ENCODE measurements at regions not wholly inside any gene's neighbourhood (a gene's known extent, or its start where the extent isn't known, plus 50 kb on each side); places are given as distances from the start of the nearest gene placed in this dataset.

DNA sequence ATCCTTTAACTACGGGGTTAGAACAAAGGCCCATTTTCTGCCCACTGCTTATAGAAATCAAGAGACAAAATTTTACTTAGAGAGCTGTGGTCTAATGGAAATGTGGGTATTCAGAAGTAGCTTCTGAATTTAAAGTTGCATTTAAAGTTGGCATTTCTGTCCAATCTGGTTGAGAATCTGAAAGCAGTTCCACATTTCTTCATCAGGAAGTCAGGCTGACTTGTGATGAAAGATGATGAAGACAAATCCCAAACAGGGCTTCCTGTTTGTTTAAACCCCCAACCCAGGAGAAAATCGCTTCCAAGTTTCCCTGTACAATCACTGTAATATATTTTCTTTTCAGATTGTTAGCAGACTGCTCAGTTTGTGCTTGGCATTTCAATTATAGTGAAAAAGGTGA, 345.3 kb downstream of the SPRY1 start:
- Mint-ChIP-seq H3K27ac (no peak overlapping the region), H3K4me3 (no peak overlapping the region), H3K27me3 (peaks cover 11% of the 10 kb centered on the region), H3K9me3 (no peaks in the 10 kb centered on the region), H3K4me1 (no peaks in the 10 kb centered on the region), H3K36me3 (ENCODE audit: low read depth) (no peaks in the 10 kb centered on the region)
- CTCF ChIA-PET, result no interaction called here
- no peak for DNase-seq
- POLR2A ChIA-PET, result no interaction called here

DNA sequence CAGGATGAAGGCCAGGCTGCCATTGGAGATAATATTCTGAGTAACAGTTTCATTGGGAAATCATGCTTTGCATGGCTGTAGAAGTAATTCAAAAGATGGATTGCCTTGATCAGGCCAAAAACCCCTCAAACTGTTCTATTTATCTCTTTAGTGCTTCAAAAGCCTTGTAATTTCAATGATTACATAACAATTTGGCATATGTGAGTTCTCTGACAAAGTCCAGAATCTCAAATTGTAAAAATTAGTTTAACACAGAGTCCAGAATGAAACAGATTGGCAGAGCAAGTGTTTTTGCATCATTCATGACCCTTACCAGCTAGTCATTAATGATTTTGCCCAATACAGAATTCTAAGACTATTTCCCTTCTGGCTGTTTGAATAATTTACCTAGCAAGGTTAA, 347.3 kb downstream of the SPRY1 start:
- H3K27ac Mint-ChIP-seq, result no peak overlapping the region
- H3K4me1 Mint-ChIP-seq, result no peaks in the 10 kb centered on the region
- peaks cover 11% of the 10 kb centered on the region for H3K27me3 Mint-ChIP-seq
- ChIA-PET POLR2A (no interaction called here), CTCF (no interaction called here)
- no peak for DNase-seq
- H3K4me3 Mint-ChIP-seq, result no peak overlapping the region
- H3K36me3 Mint-ChIP-seq (ENCODE audit: low read depth), result no peaks in the 10 kb centered on the region
- no peaks in the 10 kb centered on the region for H3K9me3 Mint-ChIP-seq

DNA sequence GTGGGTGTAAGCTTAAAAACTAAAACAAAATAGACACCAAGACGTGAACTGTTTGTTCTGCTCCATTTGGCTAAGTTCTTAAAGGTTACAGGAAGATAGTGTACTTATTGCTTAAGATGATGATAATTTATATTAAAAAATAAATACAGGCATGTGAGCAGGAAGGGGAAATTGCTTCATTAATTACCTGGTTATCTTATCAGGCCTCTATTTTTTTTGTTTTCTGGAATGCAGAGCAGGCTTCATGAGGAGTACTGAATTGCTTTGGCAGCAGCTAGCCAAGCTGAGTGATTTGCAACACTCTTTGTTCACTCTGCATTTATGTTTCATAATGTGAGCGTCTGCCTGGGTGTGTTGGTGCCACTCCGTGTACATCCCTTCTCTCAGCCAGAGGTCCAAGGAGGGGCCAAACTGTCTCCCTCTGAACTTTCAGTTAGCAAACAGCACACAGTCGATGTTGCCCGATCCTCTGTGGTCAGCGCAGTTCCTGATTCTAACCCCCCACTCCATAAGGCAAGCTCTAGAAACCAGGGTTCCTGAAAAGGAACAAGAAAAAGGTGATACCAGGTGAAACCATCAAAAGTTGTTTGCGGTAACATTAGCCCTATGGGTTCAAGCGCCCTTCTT, 348.2 kb downstream of the SPRY1 start:
- Mint-ChIP-seq H3K36me3 (ENCODE audit: low read depth) (no peaks in the 10 kb centered on the region), H3K27me3 (peaks cover 11% of the 10 kb centered on the region), H3K27ac (no peak overlapping the region), H3K4me3 (no peak overlapping the region), H3K9me3 (no peaks in the 10 kb centered on the region), H3K4me1 (no peaks in the 10 kb centered on the region)
- POLR2A ChIA-PET, result no interaction called here
- CTCF ChIA-PET, result no interaction called here
- DNase-seq, result no peak

DNA sequence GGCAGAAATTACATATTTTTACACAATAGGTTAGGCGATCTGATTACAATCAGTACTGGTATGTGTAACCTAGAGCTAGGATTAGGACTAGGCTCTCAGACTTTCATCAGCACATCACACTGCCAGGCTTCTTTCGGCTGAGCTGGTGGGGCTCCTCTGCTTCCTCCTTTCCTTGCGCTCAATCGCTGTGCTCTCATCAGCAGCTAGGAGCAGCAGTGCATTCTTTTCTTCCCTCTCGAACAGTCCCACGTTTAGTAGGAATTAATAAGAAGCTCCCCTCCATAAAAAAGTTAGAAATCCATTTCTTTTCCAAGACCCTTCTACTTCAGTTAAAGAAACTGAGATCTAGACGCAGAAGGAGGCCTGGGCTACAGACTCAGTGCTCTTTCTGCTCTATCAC, 350.4 kb downstream of the SPRY1 start:
- no peaks in the 10 kb centered on the region for H3K4me1 Mint-ChIP-seq
- CTCF ChIA-PET, result no interaction called here
- H3K27ac Mint-ChIP-seq, result no peak overlapping the region
- H3K27me3 Mint-ChIP-seq, result peaks cover 9% of the 10 kb centered on the region
- H3K36me3 Mint-ChIP-seq (ENCODE audit: low read depth), result no peaks in the 10 kb centered on the region
- H3K4me3 Mint-ChIP-seq, result no peak overlapping the region
- no peaks in the 10 kb centered on the region for H3K9me3 Mint-ChIP-seq
- POLR2A ChIA-PET, result no interaction called here
- DNase-seq, result no peak

DNA sequence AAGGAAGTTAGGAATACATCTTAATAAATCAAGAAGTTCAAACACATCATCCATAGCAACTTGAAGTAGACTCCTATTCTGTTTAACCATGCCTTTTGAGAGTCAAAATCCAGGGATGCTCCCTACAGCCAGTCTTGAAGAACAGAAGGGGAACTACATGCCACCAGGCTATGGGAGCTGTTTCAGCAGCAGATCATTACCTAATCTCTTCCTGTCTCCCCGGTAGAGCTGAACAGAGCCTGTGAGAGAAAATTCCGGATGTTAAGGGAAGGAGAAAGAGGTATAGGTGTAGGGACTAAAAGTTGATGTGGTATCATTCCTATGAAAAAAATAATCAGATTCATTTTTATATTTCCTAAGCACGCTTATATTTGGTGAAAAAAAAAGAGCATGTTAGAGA, 352.2 kb downstream of the SPRY1 start:
- no peak for DNase-seq
- H3K27ac Mint-ChIP-seq, result no peak overlapping the region
- no peaks in the 10 kb centered on the region for H3K4me1 Mint-ChIP-seq
- peaks cover 9% of the 10 kb centered on the region for H3K27me3 Mint-ChIP-seq
- H3K36me3 Mint-ChIP-seq (ENCODE audit: low read depth), result no peaks in the 10 kb centered on the region
- H3K4me3 Mint-ChIP-seq, result no peak overlapping the region
- no peaks in the 10 kb centered on the region for H3K9me3 Mint-ChIP-seq
- ChIA-PET POLR2A (no interaction called here), CTCF (no interaction called here)

DNA sequence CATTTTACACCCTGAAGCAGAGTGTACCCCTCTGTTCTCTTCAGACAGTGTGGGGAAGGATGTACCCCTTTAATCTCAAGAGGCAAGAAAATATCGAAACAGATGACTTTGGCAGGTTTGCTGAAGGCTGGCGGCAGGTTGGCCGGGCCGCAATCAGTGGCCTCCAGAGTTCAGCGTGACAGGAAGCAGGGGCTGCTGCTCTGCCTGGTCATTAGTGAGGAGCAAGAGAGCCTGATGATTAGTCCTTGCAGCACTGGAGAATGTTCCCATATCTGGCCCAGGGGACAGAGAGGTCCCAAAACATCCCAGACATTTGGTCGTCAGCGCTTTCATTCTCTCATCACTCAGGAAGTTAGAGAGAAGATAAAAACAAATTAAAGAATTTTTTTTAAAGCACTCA, 352.8 kb downstream of the SPRY1 start:
- DNase-seq, result no peak
- no peak overlapping the region for H3K4me3 Mint-ChIP-seq
- ChIA-PET POLR2A (no interaction called here), CTCF (no interaction called here)
- no peak overlapping the region for H3K27ac Mint-ChIP-seq
- no peaks in the 10 kb centered on the region for H3K36me3 Mint-ChIP-seq (ENCODE audit: low read depth)
- H3K27me3 Mint-ChIP-seq, result peaks cover 9% of the 10 kb centered on the region
- no peaks in the 10 kb centered on the region for H3K4me1 Mint-ChIP-seq
- H3K9me3 Mint-ChIP-seq, result no peaks in the 10 kb centered on the region

DNA sequence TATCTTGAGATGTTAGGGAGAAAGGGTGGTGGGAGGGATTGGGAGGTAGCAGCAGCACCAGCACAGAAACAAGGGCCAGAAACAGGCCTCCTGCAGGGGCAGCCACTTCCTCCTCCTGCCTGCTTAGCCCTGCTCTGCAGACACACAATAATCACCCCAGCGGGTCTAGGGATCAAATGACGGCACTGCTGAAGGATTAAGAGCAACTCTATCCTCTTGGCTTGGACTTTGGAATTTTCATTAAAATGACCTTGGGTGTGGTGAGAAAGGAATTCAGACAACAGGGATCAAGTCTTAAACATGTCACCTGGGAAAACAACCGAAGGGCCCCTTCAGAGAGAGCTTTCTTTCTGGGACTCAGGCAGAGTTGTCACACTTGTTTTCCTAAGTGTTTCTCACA, 353.4 kb downstream of the SPRY1 start:
- Mint-ChIP-seq H3K36me3 (ENCODE audit: low read depth) (no peaks in the 10 kb centered on the region), H3K27me3 (peaks cover 6% of the 10 kb centered on the region), H3K9me3 (no peaks in the 10 kb centered on the region), H3K4me1 (no peaks in the 10 kb centered on the region), H3K4me3 (no peak overlapping the region), H3K27ac (no peak overlapping the region)
- ChIA-PET POLR2A (no interaction called here), CTCF (no interaction called here)
- DNase-seq, result no peak

- no peaks in the 10 kb centered on the region for H3K4me1 Mint-ChIP-seq
- no peak overlapping the region for H3K4me3 Mint-ChIP-seq
- no peaks in the 10 kb centered on the region for H3K9me3 Mint-ChIP-seq
- no peak overlapping the region for H3K27ac Mint-ChIP-seq
- H3K36me3 Mint-ChIP-seq (ENCODE audit: low read depth), result no peaks in the 10 kb centered on the region
- DNase-seq, result no peak
- ChIA-PET POLR2A (no interaction called here), CTCF (interaction anchor here (1.6 kb wide), 1 partner anchor 20 kb away, joined by 3 read pairs; no protein-coding TSS in a partner anchor)
- H3K27me3 Mint-ChIP-seq, result no peaks in the 10 kb centered on the region
Measured at GRCh38 chr4:123755655-123756054, 359.1 kb downstream of the SPRY1 start.

- DNase-seq, result no peak
- ChIA-PET POLR2A (no interaction called here), CTCF (no interaction called here)
- Mint-ChIP-seq H3K9me3 (no peaks in the 10 kb centered on the region), H3K36me3 (ENCODE audit: low read depth) (no peaks in the 10 kb centered on the region), H3K27ac (no peak overlapping the region), H3K4me1 (no peaks in the 10 kb centered on the region), H3K4me3 (no peak overlapping the region), H3K27me3 (no peaks in the 10 kb centered on the region)
Measured at GRCh38 chr4:123767806-123768205, 371.2 kb downstream of the SPRY1 start.

- no peak for DNase-seq
- Mint-ChIP-seq H3K27ac (no peak overlapping the region), H3K4me3 (no peak overlapping the region), H3K4me1 (no peaks in the 10 kb centered on the region), H3K9me3 (no peaks in the 10 kb centered on the region), H3K27me3 (peaks cover 3% of the 10 kb centered on the region), H3K36me3 (ENCODE audit: low read depth) (no peaks in the 10 kb centered on the region)
- CTCF ChIA-PET, result no interaction called here
- POLR2A ChIA-PET, result no interaction called here
Measured at GRCh38 chr4:123770884-123771283, 374.3 kb downstream of the SPRY1 start.

DNA sequence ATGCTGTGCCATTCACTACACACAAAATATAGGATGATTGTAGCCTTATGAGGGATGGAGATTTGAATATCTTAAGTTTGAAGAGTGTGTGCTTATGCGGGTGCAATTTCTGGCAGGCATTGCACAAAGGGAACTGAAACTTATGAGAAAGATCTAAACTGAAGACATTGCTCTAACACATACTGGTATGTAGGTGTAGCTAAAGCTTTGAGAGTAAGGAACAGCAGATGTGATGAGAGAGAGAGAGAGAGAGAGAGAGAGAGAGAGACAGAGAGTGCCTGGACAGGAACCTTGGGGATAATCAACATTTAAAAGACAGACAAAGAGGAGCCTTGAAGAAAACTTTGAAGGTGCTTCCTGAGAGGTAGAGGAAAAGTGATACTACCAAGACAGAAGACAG, 379.7 kb downstream of the SPRY1 start:
- Mint-ChIP-seq H3K4me1 (no peaks in the 10 kb centered on the region), H3K36me3 (ENCODE audit: low read depth) (no peaks in the 10 kb centered on the region), H3K4me3 (no peak overlapping the region), H3K27me3 (peaks cover 3% of the 10 kb centered on the region), H3K27ac (no peak overlapping the region), H3K9me3 (no peaks in the 10 kb centered on the region)
- DNase-seq, result no peak
- ChIA-PET POLR2A (no interaction called here), CTCF (no interaction called here)

DNA sequence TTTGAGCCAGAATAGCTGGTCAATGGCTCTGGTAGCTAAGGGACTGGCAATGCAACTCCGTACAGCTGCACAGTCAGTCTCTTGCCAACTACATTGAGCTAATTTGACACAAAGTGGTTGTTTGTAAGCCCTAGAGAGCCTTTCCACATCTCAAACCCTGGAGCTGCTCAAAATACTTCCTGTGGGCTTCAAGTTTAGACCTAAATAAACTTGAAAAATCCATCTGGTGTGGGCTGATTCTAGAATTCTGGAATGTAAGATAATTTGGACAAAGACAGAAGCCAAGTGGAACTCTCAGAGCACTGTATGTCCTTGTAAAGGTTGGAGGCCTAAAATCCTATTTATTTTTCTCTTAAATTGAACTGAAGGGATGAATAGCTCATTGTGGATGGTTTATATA, 380.8 kb downstream of the SPRY1 start:
- Mint-ChIP-seq H3K4me1 (no peaks in the 10 kb centered on the region), H3K27ac (no peak overlapping the region), H3K27me3 (peaks cover 3% of the 10 kb centered on the region), H3K4me3 (no peak overlapping the region), H3K9me3 (no peaks in the 10 kb centered on the region), H3K36me3 (ENCODE audit: low read depth) (no peaks in the 10 kb centered on the region)
- POLR2A ChIA-PET, result no interaction called here
- DNase-seq, result no peak
- CTCF ChIA-PET, result no interaction called here

DNA sequence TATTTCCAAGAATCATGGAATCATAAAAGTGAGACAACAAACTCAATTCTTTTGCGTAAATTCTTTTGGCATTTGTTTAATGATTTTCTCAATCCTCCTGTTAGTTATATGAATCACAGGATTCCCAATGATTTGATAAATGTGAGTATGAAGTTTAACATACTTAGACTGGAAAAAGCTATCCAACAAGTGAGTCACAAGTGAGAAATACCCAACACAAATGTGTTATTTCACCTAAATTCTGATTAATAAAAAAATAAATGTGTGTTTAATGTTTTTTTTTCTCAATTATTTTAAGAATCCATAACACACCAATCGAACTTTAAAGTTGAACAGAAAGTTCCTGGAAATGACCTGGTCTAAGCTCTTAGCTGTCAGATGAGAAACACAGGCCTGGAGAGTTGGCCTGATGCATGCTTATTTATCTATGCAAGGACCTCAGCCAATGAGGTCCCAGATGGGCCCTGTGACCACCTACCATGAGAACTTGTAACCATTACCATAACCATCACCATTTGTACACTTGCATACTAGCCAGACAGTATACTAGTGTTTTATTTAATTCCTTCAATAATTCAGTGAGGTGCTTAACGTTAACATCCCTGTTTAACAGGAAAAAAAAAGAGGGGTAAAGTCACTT, 386.7 kb downstream of the SPRY1 start:
- DNase-seq, result no peak
- H3K27ac Mint-ChIP-seq, result no peak overlapping the region
- POLR2A ChIA-PET, result no interaction called here
- H3K4me1 Mint-ChIP-seq, result no peaks in the 10 kb centered on the region
- CTCF ChIA-PET, result interaction anchor here (0.7 to 1.0 kb wide), 2 partner anchors 10 to 424 kb away, joined by 3 read pairs; no protein-coding TSS in a partner anchor
- H3K27me3 Mint-ChIP-seq, result no peaks in the 10 kb centered on the region
- H3K4me3 Mint-ChIP-seq, result no peak overlapping the region
- no peaks in the 10 kb centered on the region for H3K9me3 Mint-ChIP-seq
- no peaks in the 10 kb centered on the region for H3K36me3 Mint-ChIP-seq (ENCODE audit: low read depth)

DNA sequence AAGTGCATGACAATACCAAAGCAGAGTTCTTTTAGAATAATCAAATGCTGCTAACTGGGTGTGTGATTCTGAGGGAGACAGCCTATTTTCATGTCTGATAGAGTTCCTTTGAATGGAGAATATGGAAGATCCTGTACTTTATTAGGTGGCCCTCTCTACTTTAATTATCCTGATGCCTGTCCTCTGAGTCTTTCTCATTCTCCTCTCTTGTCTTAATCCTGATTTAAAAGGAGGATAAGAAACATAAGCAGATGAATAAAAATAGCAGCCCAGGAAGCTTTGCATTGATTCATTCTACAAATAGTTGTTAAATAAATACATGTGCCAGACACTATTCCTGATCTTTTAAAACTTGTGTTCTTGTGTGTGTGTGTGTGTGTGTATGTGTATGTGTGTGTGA, 387.3 kb downstream of the SPRY1 start:
- Mint-ChIP-seq H3K27me3 (no peaks in the 10 kb centered on the region), H3K4me3 (no peak overlapping the region), H3K4me1 (no peaks in the 10 kb centered on the region), H3K36me3 (ENCODE audit: low read depth) (no peaks in the 10 kb centered on the region), H3K27ac (no peak overlapping the region), H3K9me3 (no peaks in the 10 kb centered on the region)
- ChIA-PET POLR2A (no interaction called here), CTCF (interaction anchor here (1.0 kb wide), 1 partner anchor 11 kb away, joined by 3 read pairs; no protein-coding TSS in a partner anchor)
- DNase-seq, result no peak
